KMS-11 (cell line): ENCODE measurements at regions not wholly inside any gene's neighbourhood (a gene's known extent, or its start where the extent isn't known, plus 50 kb on each side); places are given as distances from the start of the nearest gene placed in this dataset.

ENCODE experiments used
- H2AFZ ChIP-seq: fragments of 200-600 bp; sonication (generic); 2 replicates; pipeline ENCODE4 v1.6.1; 2016; ENCODE audit warnings: antibody characterized with exemption, mixed run types, low read depth
- H3K27ac ChIP-seq: fragments of 200-600 bp; sonication (generic); 2 replicates; pipeline ENCODE4 v1.6.1; 2016; ENCODE audit warnings: mild to moderate bottlenecking, mixed run types
- H3K27me3 ChIP-seq: fragments of 200-600 bp; sonication (generic); 2 replicates; pipeline ENCODE4 v1.6.1; 2017; ENCODE audit warnings: mild to moderate bottlenecking, low read depth, mixed run types, moderate library complexity; ENCODE audit not compliant: insufficient read depth
- H3K36me3 ChIP-seq: fragments of 200-600 bp; sonication (generic); 2 replicates; pipeline ENCODE4 v1.6.1; 2017; ENCODE audit warnings: mild to moderate bottlenecking, mixed run types; ENCODE audit not compliant: insufficient read depth
- H3K4me1 ChIP-seq: fragments of 200-600 bp; sonication (generic); 2 replicates; pipeline ENCODE4 v1.6.1; 2016; ENCODE audit warnings: mild to moderate bottlenecking, low read depth, mixed run types; ENCODE audit not compliant: poor library complexity, severe bottlenecking
- H3K4me2 ChIP-seq: fragments of 200-600 bp; sonication (generic); 2 replicates; pipeline ENCODE4 v1.7.0; 2016; ENCODE audit warnings: mild to moderate bottlenecking, mixed run types
- H3K4me3 ChIP-seq: fragments of 200-600 bp; sonication (generic); IDR thresholded peaks from 2 replicates; pipeline ENCODE4 v1.6.1; 2017; ENCODE audit warnings: low read depth, low read length, mixed read lengths; ENCODE audit not compliant: insufficient read depth
- H3K79me2 ChIP-seq: fragments of 200-600 bp; sonication (generic); 2 replicates; pipeline ENCODE4 v1.6.1; 2016; ENCODE audit warnings: low read depth, mixed run types; ENCODE audit not compliant: insufficient read depth
- H3K9ac ChIP-seq: fragments of 200-600 bp; sonication (generic); 2 replicates; pipeline ENCODE4 v1.6.1; 2016; ENCODE audit warnings: mild to moderate bottlenecking, mixed run types
- H4K20me1 ChIP-seq: fragments of 200-600 bp; sonication (generic); 2 replicates; pipeline ENCODE4 v1.6.1; 2016; ENCODE audit warnings: mild to moderate bottlenecking, mixed run types; ENCODE audit not compliant: insufficient read depth
- CTCF ChIP-seq: fragments of 200-600 bp; sonication (generic); conservative IDR thresholded peaks from 2 replicates; pipeline ENCODE4 v1.6.1; 2017; ENCODE audit warnings: low read depth, mild to moderate bottlenecking, antibody characterized with exemption, low read length, moderate library complexity, mixed read lengths

- Histone ChIP-seq H3K4me3 (no peak overlapping the region), H3K9ac (peak overlapping the region; percentile 30; the same call in 1 of the 2 replicates), H3K4me1 (peaks cover 84% of the 10 kb centered on the region), H3K27ac (peak overlapping the region; percentile 78), H3K27me3 (no peaks in the 10 kb centered on the region), H3K79me2 (no peaks in the 10 kb centered on the region), H2AFZ (peak overlapping the region; percentile 60), H3K4me2 (peak overlapping the region; percentile 62), H4K20me1 (no peaks in the 10 kb centered on the region), H3K36me3 (no peaks in the 10 kb centered on the region)
- no peak for TF ChIP-seq CTCF
Measured at GRCh38 chr1:209086486-209087192, 496.9 kb upstream of the CAMK1G start.

- Histone ChIP-seq H3K9ac (no peak overlapping the region), H3K36me3 (no peaks in the 10 kb centered on the region), H3K79me2 (no peaks in the 10 kb centered on the region), H3K27ac (no peak overlapping the region), H3K4me3 (no peak overlapping the region), H3K27me3 (no peaks in the 10 kb centered on the region), H3K4me1 (peaks cover 84% of the 10 kb centered on the region), H4K20me1 (no peaks in the 10 kb centered on the region), H3K4me2 (peak overlapping the region; percentile 7; the same call in 1 of the 2 replicates), H2AFZ (no peak overlapping the region)
- peak; percentile 44; the same call in 1 of the 2 replicates for TF ChIP-seq CTCF
Measured at GRCh38 chr1:209094384-209094783, 489.1 kb upstream of the CAMK1G start.

GRCh38 chr1:209095627-209096595 is 487.6 kb upstream of the CAMK1G start:
- H2AFZ ChIP-seq: no peak overlapping the region
- H3K79me2 ChIP-seq: no peaks in the 10 kb centered on the region
- H3K4me3 ChIP-seq: no peak overlapping the region
- peaks cover 90% of the 10 kb centered on the region for H3K4me1 ChIP-seq
- TF ChIP-seq CTCF: no peak
- H3K9ac ChIP-seq: no peak overlapping the region
- no peaks in the 10 kb centered on the region for H3K36me3 ChIP-seq
- no peak overlapping the region for H3K4me2 ChIP-seq
- no peaks in the 10 kb centered on the region for H4K20me1 ChIP-seq
- H3K27ac ChIP-seq: no peak overlapping the region
- H3K27me3 ChIP-seq: no peaks in the 10 kb centered on the region

- Histone ChIP-seq H3K4me3 (no peak overlapping the region), H3K4me2 (no peak overlapping the region), H3K27me3 (no peaks in the 10 kb centered on the region), H3K4me1 (peaks cover 95% of the 10 kb centered on the region), H3K27ac (no peak overlapping the region), H3K9ac (no peak overlapping the region), H2AFZ (no peak overlapping the region), H4K20me1 (no peaks in the 10 kb centered on the region), H3K36me3 (no peaks in the 10 kb centered on the region), H3K79me2 (peaks cover 12% of the 10 kb centered on the region; the same call in 1 of the 2 replicates)
- no peak for TF ChIP-seq CTCF
Measured at GRCh38 chr1:209100460-209100859, 483.1 kb upstream of the CAMK1G start.
